ENCODE measurements at regions not wholly inside any gene's neighbourhood (a gene's known extent, or its start where the extent isn't known, plus 50 kb on each side); places are given as distances from the start of the nearest gene placed in this dataset.
"Not testable (repeated sequence)": the region's sequence is repeated elsewhere in the genome, so short reads cannot be mapped to it uniquely, and the experiment has no call there.

DNA sequence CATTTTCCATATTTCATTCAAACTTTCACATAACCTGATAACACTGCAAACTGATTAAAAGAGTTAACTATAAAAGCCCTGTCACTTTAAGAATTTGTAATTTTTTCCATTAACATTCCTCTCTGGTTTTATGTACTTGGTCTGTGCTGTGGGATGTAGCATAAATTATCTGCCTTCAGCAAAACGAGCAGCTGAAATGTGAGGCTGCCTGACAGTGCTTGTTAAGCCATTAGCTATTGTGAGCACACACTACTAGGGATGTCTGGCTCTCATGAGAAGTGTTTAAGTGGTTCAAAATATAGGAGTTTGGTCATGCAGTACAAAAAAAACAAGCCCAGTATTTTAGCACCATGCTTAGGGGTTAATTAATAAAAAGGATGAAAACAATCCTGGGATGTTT is 63.0 kb downstream of the HOXA1 start:
- DNase-seq, result no peak

DNA sequence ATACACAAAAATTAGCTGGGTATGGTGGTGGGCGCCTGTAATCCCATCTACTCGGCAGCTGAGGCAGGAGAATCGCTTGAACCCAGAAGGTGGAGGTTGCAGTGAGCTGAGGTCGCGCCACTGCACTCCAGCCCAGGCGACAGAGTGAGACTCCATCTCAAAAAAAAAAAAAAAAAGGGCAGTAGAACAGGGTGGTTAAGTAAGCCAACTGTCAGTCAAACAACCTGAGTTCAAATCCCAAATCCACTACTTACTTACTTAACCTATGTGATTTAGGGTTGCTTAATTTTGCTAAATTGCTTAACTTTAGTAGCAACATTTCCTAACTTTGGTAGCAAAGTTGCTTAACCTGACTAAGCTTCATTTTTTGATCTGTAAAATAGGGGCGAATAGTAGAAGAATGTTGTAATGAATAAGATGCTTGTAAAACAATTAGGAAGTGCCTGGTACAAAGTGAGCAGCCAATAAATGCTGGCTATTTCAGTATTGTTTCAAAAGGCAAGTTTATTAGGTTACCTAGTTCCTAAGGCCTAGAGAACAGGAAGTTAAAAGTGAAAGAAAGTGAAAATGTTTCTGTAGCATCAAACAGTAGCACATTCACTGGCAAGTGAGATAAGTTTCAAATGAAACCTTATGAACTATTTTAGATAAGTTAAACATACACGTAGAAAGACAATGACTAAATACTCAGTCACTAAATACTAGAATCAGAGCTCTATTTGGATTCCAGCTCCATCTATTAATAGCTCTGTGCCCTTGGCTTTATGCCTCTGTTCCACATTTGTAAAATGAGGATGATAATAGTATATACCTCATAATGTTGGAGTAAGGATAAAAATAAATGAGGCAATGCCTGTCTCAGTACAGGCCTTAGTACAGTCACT is 64.3 kb downstream of the HOXA1 start:
- DNase-seq, result peak; percentile 85 to 90

DNA sequence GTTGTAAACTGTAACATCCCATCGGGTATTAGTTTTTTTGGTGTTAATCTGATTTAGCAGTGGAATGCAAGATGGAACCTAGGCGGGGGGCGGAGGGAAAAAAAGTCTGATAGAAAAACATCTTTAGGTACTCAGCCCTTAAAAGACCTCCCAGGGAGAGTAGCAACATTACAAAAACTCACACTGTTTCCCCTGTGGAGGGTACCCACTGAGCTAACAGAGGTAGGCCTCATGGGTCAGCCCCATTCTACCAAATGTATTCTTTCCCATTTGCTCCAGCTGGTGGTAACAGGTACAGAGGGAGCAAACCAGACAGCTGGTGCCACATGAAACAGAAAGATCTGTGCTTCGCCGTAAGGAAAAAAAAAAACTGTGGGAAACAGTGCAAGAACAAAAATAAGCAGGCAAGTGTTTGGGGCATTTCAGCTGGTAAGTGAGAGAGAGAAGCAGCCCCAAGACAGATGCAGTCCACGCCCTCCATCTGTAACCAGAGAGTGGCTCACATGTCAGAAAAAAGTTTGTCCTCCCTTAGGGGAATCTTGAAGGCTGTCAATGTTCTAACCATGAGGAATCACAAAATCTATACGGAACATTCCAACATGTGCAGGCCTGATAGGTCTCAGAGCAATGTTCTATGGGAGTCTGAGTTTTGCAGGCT is 65.3 kb downstream of the HOXA1 start:
- no peak for DNase-seq

DNA sequence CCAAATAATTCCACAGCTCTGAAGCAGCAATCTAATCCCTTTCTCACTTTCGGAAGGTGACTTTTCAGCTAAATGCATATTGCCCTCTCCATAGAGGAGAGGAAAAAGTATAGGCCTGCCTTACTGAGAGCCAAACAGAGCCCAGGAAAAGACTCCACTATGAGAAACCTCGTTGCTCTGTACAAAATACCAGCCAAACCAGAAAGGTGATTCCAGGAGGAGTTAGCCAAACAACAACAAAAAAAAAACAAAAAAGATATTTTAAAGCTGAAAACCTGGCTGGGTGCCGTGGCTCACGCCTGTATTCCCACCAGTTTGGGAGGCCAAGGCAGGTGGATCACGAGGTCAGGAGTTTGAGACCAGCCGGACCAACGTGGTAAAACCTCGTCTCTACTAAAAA is 70.5 kb downstream of the HOXA1 start:
- no peak for DNase-seq

DNA sequence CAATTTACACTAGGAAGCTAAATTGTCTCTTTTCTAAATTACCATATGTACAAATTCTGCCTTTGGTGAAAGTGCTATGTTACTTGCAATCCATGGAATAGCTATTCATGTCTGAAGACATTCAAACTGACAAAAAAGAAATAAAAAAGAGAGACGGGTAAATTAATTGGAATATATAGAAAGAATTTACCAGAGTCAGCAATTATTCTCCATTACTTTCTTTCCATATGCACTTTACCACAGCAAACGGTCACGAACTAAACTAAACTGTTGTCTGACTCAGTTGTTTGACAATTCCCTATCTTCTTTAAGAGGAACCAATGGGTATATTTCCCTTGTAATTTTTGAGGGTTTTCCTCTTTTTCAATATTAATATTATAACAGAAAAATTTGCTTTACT is 85.7 kb downstream of the HOXA1 start:
- DNase-seq, result no peak

DNA sequence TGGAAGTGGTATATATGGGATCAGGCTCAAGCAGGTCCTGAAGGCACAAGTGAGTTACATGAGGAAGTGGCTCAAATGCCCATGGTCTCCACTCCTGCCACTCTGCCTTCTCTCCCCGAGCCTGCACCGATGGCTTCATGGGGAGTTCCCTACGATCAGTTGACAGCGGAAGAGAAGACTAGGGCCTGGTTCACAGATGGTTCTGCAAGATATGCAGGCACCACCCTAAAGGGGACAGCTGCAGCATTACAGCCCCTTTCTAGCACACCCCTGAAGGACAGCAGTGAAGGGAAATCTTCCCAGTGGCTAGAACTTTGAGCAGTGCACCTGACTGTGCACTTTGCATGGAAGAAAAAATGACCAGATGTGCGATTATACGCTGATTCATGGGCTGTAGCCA is 95.3 kb downstream of the HOXA1 start:
- no peak for DNase-seq

DNA sequence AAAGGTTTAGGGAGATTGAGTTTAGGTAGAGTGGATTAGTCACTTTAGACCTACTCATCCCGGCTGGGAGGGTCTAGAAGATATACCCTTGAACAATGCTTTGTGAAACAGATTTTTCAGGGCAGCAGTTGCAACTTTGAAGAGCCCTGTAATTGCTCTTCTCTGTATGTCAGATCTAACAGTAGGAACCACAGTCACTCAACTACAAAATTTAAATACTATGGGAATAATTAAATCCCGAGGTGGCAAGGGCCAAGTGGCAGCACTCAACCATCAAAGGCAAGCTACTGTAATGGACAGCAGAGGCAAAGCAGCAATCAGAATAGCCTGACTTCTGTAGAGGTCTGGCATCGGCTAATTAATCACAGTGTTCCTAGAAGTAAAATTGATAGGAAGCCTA is 97.5 kb downstream of the HOXA1 start:
- DNase-seq, result not testable (repeated sequence)

DNA sequence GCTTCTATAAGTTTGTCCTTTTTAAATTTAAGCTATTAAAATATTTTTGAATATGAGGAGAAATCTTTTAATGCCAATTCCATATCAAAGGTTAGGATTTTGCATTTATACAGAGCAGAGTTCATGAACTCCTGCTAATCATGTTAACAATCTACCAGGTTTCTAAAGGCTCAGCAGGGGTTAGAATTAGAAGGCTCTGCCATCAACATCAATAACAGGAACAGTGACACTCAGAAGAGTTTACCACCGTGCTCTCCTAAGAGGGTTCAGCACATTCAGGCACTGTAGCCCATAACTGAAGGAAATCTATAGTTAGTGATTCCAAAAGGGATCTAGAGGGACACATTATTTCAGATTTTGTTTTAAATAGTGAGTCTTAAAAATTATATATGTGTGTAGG is 100.1 kb downstream of the HOXA1 start:
- DNase-seq, result no peak

DNA sequence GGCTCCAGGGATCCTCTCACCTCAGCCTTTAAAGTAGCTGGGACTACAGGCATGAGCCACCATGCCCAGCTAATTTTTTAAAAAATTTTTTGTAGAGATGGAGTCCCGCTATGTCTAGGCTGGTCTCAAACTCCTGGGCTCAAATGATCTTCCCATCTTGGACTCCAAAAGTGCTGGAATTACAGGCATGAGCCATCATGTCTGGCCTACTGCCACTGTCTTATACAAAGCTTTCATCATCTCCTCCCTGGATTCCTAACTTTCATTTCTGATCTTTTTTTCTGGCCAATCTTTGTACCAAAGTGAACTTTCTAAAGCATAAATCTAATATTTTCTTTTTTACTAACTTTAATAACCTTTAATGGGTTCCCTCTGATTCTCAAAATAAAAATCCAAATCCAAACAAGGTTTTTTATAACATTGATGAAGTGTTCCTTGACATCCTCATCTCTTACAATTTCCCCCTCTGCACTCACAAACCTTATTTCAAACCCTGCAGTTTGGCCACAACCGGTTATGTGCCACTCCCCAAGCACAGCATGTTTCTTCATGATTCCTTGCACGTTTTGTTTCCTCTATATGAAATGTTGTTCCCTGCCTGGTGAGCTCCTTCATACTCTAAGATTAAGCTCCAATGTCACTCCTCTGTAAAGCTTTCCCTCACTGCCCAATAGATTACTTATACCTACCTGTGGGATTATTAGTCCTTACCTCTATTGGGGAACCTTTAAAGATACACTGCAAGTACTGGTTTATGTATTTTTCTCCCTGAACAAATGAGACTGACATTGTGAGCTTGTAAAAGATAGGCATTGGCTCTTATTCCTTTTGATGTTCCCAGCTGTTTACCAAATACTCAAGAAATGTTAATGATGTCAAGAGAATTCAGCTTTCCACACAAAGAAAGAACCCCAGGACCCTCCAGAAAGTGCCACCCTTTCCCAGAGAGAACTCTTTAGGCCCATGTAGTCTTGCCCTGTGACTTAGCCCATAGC is 101.7 kb downstream of the HOXA1 start:
- DNase-seq, result no peak

DNA sequence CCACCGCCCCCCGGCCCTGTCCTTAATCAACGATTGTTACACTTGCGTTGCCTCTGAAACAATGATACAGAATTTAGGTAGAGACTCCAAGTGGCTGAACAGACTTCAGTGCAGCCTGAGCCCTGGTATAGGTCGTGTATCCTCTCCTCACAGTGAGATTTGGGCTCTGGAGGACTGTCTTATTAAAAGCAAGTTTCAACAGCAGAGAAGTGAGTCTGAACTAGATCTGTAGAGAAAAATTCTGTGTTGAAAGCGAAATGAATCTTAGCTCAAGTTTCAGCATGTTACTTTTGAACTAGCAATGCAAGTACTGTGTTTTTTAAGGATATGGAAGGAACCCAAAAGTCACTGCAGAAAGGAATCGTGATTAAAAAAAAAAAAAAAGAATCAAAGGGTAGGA is 103.1 kb downstream of the HOXA1 start:
- no peak for DNase-seq

DNA sequence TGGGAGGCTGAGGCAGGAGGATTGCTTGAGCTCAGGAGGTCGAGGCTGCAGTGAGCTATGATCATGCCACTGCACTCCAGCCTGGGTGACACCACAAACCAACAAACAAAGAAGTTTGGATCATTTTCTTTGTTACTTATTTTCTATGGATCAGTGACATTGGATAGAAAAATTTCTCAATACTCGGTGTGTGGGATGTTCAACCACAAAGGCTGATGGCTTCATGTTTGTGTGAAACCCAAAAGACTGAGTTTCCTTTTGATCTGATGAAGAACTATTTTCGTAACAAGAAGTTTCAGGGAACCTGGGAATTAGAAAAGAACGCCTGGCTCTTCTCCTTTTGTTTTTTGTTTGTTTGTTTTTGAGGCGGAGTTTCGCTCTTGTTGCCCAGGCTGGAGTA is 104.0 kb downstream of the HOXA1 start:
- DNase-seq, result no peak

DNA sequence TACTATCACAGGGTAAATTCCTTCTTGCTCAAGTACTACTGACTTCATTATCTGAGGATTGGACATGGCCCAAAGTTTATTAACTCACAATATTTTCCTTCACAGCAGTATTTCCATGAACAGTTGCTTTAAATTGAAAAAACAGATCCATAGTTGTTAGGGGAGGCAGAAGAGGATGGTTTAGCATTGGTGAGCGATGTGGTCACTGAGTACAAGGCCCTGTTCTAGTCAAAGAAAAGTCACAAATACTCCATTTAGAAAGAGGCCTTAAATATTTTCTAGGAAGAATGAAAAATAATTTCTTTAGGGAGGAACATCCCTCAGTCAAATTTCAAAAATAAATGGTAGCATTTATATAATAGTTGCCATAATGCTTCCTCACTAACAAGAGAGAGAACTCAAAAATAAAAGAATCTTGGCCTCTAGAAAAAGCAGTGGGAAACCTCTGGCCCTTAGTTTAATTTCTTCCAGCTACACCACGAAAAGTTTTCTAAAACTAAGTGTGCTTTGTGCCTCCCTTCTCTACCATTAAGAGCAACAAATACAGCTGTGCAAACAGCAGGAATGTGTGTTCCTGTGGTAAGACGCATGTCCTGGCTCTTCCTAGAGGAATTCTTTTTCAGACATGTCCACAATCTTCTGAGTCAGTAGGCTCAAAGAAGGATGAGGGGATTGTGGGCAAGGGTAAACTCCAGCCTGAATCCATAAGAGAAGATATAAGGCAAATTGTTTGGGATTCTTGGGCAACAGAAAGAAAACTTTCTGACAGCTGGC is 105.7 kb downstream of the HOXA1 start:
- no peak for DNase-seq

DNA sequence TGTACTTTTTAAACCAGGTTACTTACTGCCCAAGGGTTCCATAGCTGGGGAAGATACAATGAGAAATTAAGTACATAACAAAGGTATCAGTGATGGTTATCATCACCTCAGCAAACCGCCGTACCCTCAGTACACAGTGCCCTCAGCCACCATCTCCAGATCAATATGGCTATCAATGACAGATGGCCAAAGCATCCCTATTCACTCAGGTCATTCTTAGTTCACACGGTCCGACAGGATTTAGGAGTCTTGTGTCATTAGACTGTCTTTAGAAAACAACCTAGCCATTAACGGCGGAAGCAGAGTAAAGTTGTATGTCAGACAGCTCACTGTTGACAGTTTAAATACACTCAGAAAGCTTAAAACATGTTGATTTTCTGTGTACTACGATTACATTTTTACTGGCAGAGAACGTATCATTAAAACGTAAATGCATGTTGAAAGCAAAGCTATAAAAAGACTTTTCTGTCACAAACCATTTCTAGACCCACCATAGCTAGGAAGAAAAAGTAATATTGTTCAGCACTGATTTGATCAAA is 106.9 kb downstream of the HOXA1 start:
- no peak for DNase-seq

DNA sequence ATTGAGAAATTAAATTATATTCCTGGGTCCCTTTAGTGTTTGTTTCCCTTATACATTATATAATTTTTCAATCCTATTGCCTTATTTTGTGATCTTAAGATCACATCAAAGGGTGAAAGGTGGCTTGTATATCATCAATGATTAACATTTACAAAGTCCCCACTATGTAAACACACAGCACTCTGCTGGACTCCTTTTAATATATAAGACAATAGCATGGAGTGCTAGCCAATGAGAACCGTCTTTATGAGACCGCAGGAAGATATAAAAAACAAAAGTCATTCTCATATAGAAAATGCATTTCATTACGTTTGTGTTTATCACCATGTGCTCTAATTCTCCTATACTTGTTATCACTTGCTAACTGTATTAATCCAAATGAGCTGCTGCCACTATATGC is 108.5 kb downstream of the HOXA1 start:
- no peak for DNase-seq

DNA sequence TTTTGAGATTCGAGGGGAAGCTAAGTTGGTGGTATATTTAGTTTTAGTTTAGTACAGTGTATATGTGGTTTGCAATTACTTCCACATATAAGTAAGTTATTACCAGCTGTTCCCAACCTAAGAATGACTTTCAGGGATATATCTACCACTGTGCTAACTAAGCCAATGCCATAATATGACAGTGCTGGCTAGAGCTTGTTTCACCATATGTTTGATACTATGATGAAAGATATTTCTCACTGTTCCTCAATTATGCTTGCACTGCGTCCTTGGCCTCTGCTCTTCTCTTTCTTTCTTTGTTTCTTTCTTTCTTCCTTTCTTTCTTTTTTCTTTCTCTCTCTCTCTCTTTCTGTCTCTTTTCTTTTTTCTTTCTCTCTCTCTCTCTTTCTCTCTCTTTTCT is 113.8 kb upstream of the SKAP2 start:
- DNase-seq, result no peak

DNA sequence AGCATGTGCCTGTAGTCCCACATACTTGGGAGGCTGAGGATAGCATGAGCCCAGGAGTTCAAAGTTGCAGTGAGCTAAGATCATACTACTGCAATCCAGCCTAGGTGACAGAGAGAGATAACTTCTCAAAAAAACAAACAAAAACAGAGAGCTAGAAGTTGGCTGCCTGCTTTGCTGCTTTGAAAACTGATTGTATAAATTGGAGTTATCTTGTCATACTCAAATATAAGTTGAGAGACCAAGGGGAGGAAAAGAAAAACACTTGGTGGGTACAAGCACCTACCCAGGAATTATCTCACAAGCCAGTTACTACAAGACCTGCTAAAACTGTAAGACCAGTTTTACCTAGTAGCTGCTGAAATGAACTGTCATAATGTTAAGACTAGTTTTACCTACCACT is 112.5 kb upstream of the SKAP2 start:
- DNase-seq, result no peak

DNA sequence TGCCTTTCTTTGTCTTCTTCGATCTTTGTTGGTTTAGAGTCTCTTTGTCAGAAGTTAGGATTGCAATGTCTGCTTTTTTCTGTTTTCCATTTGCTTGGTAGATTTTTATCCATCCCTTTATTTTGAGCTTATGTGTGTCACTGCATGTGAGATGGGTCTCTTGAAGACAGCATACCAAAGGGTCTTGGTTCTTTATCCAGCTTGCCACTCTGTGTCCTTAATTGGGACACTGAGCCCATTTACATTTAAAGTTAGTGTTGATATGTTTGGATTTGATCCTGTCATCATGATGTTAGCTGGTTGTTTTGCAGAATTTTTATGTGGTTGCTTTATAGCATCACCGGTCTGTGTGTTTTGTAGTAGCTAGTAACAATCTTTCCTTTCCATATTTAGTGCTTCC is 107.5 kb upstream of the SKAP2 start:
- DNase-seq, result not testable (repeated sequence)

DNA sequence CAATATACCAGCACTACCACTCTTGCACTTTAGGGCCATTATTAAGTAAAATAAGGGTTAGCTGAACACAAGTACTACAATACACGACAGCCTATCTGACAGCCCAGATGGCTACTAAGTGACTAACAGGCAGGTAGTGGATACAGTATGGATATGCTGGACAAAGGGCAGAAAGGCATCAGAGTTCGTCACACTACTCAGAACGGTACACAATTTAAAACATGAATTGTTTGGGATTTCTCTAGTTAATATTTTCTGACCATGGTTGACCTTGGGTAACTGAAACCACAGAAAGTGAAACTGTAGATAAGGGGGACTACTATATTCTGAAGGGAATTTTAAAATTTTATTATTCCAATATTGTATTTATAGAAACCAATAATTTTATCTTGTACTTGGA is 101.3 kb upstream of the SKAP2 start:
- DNase-seq, result no peak

DNA sequence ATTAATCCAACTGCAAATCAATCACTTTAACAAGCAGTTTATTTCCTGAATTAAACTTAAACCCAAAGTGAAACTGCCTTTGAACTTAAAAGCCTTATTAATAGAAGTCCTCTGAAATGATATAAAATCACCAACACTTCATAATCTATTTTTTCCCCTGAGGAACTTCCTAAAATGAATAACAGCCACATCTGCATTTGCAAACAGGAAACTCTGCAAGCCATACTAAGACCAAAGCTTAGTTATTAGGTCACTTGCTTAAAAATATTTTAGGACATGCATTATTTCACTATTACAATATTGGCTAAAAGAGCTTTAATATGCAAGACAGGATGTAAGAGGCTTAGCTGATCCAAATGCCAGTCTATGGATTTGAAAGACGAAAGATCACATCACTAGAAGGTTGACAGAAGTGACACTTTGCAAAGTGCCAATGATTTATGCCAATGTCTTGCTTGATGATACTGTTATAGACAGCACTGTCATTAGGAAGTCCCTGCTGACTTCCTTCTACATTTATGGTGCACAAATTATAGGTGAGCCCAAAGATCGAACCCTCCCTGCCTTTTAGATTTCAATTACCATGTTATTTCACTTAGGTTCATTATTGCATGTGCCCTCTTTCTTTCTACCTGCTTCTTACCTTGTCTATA is 99.9 kb upstream of the SKAP2 start:
- DNase-seq, result peak; percentile 65 to 81

DNA sequence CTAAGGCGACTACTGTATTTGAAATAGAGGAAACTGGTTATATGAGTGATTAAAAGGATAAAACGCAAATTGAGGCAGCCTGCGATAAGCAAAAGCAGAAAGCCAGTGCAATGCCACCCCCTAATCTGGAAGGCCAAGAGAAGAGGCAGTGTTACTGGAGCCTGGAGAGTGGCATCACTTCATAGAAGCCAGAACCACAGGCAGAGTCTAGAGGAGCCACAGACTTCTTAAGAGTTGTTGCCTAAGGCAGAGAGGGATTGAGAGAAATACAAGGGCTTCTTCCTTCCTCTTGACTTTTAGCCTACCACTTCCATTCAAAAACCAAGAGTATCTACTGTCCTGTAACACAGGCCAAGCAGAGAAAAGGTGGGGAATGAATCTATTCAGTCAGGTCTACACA is 94.9 kb upstream of the SKAP2 start:
- peak in 1 of 2 experiments; percentile 7 for DNase-seq

DNA sequence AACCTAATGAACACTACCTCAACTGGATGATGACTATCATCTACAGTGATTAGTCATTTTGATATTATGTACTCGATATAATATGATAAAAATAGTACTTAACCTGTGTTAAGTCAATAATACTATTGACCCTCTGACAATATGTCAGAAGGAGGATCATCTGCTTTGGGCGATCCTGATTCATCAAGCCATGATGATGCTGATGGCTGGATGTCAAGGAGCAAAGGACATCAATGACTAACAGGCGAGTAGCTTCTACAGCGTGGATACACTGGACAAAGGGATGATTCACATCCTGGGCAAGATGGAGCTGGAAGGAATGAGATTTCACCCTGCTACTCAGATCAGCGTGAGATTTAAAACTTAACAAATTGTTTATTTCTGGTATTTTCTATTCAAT is 94.4 kb upstream of the SKAP2 start:
- no peak for DNase-seq

DNA sequence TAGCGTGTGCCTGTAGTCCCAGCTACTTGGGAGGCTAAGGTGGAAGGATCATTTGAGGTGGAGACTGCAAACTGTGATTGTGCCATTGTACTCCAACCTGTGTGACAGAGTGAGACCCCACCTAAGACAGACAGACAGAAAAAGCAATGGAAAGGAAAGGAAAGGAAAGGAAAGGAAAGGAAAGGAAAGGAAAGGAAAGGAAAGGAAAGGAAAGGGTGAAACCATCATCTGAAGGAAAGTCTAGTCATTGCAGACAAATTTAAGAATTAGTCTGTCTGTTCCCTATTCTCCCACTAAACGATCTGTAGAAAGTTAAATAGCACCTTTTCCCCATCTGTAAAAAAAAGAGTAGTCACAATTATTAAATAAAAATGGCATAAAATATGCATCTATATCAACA is 91.1 kb upstream of the SKAP2 start:
- no peak for DNase-seq
